Keratinocyte (primary cell): ENCODE measurements at regions not wholly inside any gene's neighbourhood (a gene's known extent, or its start where the extent isn't known, plus 50 kb on each side); places are given as distances from the start of the nearest gene placed in this dataset.

Source experiments
- DNase-seq: peaks from one replicate; pipeline ENCODE4 v3.0.0-alpha.2; 2011; ENCODE audit warnings: low read depth, missing footprints, low spot score
- FAIRE-seq: peaks from 2 replicates; lab custom pipeline; 2011; peaks lifted over from hg19 to GRCh38; lab: Jason Lieb, UNC
- H2AFZ ChIP-seq: 2 replicates; pipeline ENCODE4 v1.6.0; 2012; ENCODE audit warnings: low read length, control low read depth, inconsistent platforms; ENCODE audit not compliant: control insufficient read depth
- H3K27ac ChIP-seq: 2 replicates; pipeline ENCODE4 v1.5.1; 2011; ENCODE audit warnings: low read length; ENCODE audit not compliant: control insufficient read depth, insufficient read depth
- H3K27me3 ChIP-seq: 3 replicates; pipeline ENCODE4 v1.6.0; 2011; ENCODE audit warnings: low read length; ENCODE audit not compliant: control insufficient read depth, insufficient read depth; ENCODE audit errors: extremely low read depth
- H3K36me3 ChIP-seq, 2 experiments: 2 replicates in 1 of 2; 3 replicates in 1 of 2; pipeline ENCODE4 v1.5.1; 2011; ENCODE audit warnings: low read length in 2 of 2, mild to moderate bottlenecking in 1 of 2; ENCODE audit not compliant: control insufficient read depth in 2 of 2, insufficient read depth in 2 of 2; ENCODE audit errors: extremely low read depth in 1 of 2
- H3K4me1 ChIP-seq: 3 replicates; pipeline ENCODE4 v1.5.1; 2011; ENCODE audit warnings: low read length; ENCODE audit not compliant: control insufficient read depth, insufficient read depth; ENCODE audit errors: extremely low read depth
- H3K4me2 ChIP-seq: 3 replicates; pipeline ENCODE4 v1.6.0; 2011; ENCODE audit warnings: low read depth, low read length; ENCODE audit not compliant: control insufficient read depth, insufficient read depth; ENCODE audit errors: extremely low read depth
- H3K4me3 ChIP-seq, 3 experiments: fragments of 200-600 bp in 1 of 3; sonication (generic) in 1 of 3; 2 replicates in 2 of 3; 3 replicates in 1 of 3; pipeline ENCODE4 v1.5.1; 2011 to 2016; ENCODE audit warnings: low read length in 3 of 3, mild to moderate bottlenecking in 3 of 3, control low read depth in 2 of 3, inconsistent platforms in 1 of 3, low read depth in 1 of 3, mixed read lengths in 1 of 3, mixed run types in 1 of 3, moderate library complexity in 1 of 3; ENCODE audit not compliant: control insufficient read depth in 2 of 3, insufficient read depth in 2 of 3; ENCODE audit errors: extremely low read depth in 1 of 3
- H3K79me2 ChIP-seq: 2 replicates; pipeline ENCODE4 v1.6.0; 2012; ENCODE audit warnings: low read length; ENCODE audit not compliant: control insufficient read depth, insufficient read depth
- H3K9ac ChIP-seq: 3 replicates; pipeline ENCODE4 v1.6.0; 2011; ENCODE audit warnings: low read length; ENCODE audit not compliant: control insufficient read depth, insufficient read depth; ENCODE audit errors: extremely low read depth
- H3K9me1 ChIP-seq: 3 replicates; pipeline ENCODE4 v1.6.0; 2011; ENCODE audit warnings: low read length; ENCODE audit not compliant: control insufficient read depth, insufficient read depth; ENCODE audit errors: extremely low read depth
- H3K9me3 ChIP-seq: 2 replicates; pipeline ENCODE4 v1.5.1; 2012; ENCODE audit warnings: low read depth, low read length; ENCODE audit not compliant: control insufficient read depth
- H4K20me1 ChIP-seq: 3 replicates; pipeline ENCODE4 v1.6.0; 2011; ENCODE audit warnings: low read length; ENCODE audit not compliant: control insufficient read depth, insufficient read depth; ENCODE audit errors: extremely low read depth
- CTCF ChIP-seq, 3 experiments: IDR thresholded peaks in 1 of 3; conservative IDR thresholded peaks in 1 of 3; optimal IDR thresholded peaks in 1 of 3; 2 replicates in 2 of 3; 3 replicates in 1 of 3; pipeline versions ENCODE3 to v1.5.1; 2011; ENCODE audit warnings: low read length in 3 of 3, mild to moderate bottlenecking in 3 of 3, moderate library complexity in 2 of 3, control low read depth in 1 of 3, inconsistent platforms in 1 of 3; ENCODE audit not compliant: insufficient read depth in 2 of 3; ENCODE audit errors: extremely low read depth in 1 of 3
- EZH2 ChIP-seq: IDR thresholded peaks from one replicate; pipeline ENCODE4 v1.6.1; 2012; ENCODE audit warnings: inconsistent platforms, mild to moderate bottlenecking, low read length, moderate library complexity
- dilution Hi-C: fragments of 300-500 bp; cut with MboI; formaldehyde crosslinking; loops from one replicate; pipeline ENCODE4 v1.7.0; 2020; ENCODE audit warnings: low sequenced_read_pairs; ENCODE audit not compliant: extremely low pct_ligation_motif_present

GRCh38 chr22:48473202-48473601 lies 1354.5 kb downstream of the BRD1 start:
- H3K27me3 ChIP-seq: no peaks in the 10 kb centered on the region
- no peak for DNase-seq
- H3K79me2 ChIP-seq: no peaks in the 10 kb centered on the region
- no peaks in the 10 kb centered on the region for H3K4me1 ChIP-seq
- no peak overlapping the region for H3K9ac ChIP-seq
- peaks cover 8% of the 10 kb centered on the region for H3K9me3 ChIP-seq
- H4K20me1 ChIP-seq: no peaks in the 10 kb centered on the region
- no peaks in the 10 kb centered on the region for H3K9me1 ChIP-seq
- H3K4me3 ChIP-seq: no peak overlapping the region
- dilution Hi-C loops: no loop called here
- no peaks in the 10 kb centered on the region for H3K36me3 ChIP-seq
- no peak overlapping the region for H3K4me2 ChIP-seq
- no peak overlapping the region for H2AFZ ChIP-seq
- FAIRE-seq: no peak
- H3K27ac ChIP-seq: no peak overlapping the region
- TF ChIP-seq CTCF (optimal IDR thresholded peaks at IDR 0.05 in 1 of 3, IDR thresholded peaks at IDR 0.05 in 1 of 3, conservative IDR thresholded peaks at IDR 0.05 in 1 of 3; ENCODE audit: extremely low read depth in 1 of 3, insufficient read depth in 2 of 3, low read length in 3 of 3): no peak
- no peak for TF ChIP-seq EZH2

- H3K9me3 ChIP-seq: peaks cover 11% of the 10 kb centered on the region
- H3K4me2 ChIP-seq: no peak overlapping the region
- no peaks in the 10 kb centered on the region for H3K79me2 ChIP-seq
- no peaks in the 10 kb centered on the region for H3K4me1 ChIP-seq
- H3K4me3 ChIP-seq: no peak overlapping the region
- no peak for TF ChIP-seq CTCF (optimal IDR thresholded peaks at IDR 0.05 in 1 of 3, IDR thresholded peaks at IDR 0.05 in 1 of 3, conservative IDR thresholded peaks at IDR 0.05 in 1 of 3; ENCODE audit: extremely low read depth in 1 of 3, insufficient read depth in 2 of 3, low read length in 3 of 3)
- TF ChIP-seq EZH2: no peak
- dilution Hi-C loops: no loop called here
- no peaks in the 10 kb centered on the region for H4K20me1 ChIP-seq
- H3K9me1 ChIP-seq: no peaks in the 10 kb centered on the region
- H3K27me3 ChIP-seq: no peaks in the 10 kb centered on the region
- no peak overlapping the region for H3K27ac ChIP-seq
- no peak overlapping the region for H2AFZ ChIP-seq
- H3K36me3 ChIP-seq: no peaks in the 10 kb centered on the region
- DNase-seq (no peak), FAIRE-seq (no peak)
- no peak overlapping the region for H3K9ac ChIP-seq
These were observed 1363.4 kb downstream of the BRD1 start for GRCh38 chr22:48464246-48464645.
